Activated CD8-positive, alpha-beta T cell treated with anti-CD3 and anti-CD28 coated beads, Interleukin-2, amount 10 ng/mL, durations not matched to agents 7 days and 5 days (primary cell): ENCODE measurements at regions not wholly inside any gene's neighbourhood (a gene's known extent, or its start where the extent isn't known, plus 50 kb on each side); places are given as distances from the start of the nearest gene placed in this dataset.

Experiments
- ATAC-seq: fragments of 150-1000 bp; cut with Tn5 transposase; one replicate; pipeline ENCODE4 v1.10.0; 2021; ENCODE audit warnings: moderate library complexity
- CTCF ChIA-PET: fragments of 350-600 bp; sonication (Branson Sonifier 250); formaldehyde crosslinking; loops from one replicate; lab custom pipeline; 2021; ENCODE audit warnings: antibody characterized with exemption; lab: Charles Lee
- POLR2A ChIA-PET: fragments of 350-600 bp; sonication (Branson Sonifier 250); formaldehyde crosslinking; loops from one replicate; lab custom pipeline; 2021; ENCODE audit warnings: antibody characterized with exemption; lab: Charles Lee
- DNase-seq: peaks from one replicate; pipeline ENCODE4 v3.0.0-alpha.2; 2020
- H3K27ac Mint-ChIP-seq: one replicate; pipeline ENCODE4 v1.8.0; 2021; ENCODE audit warnings: mild to moderate bottlenecking, mixed read lengths
- H3K27me3 Mint-ChIP-seq: one replicate; pipeline ENCODE4 v1.8.0; 2021; ENCODE audit warnings: low read depth, mixed read lengths
- H3K36me3 Mint-ChIP-seq: one replicate; pipeline ENCODE4 v1.8.0; 2021; ENCODE audit warnings: low read depth, mixed read lengths
- H3K4me1 Mint-ChIP-seq: one replicate; pipeline ENCODE4 v1.8.0; 2021; ENCODE audit warnings: low read depth, mixed read lengths
- H3K4me3 Mint-ChIP-seq: one replicate; pipeline ENCODE4 v1.8.0; 2021; ENCODE audit warnings: mild to moderate bottlenecking, mixed read lengths
- H3K9me3 Mint-ChIP-seq: one replicate; pipeline ENCODE4 v1.8.0; 2022; ENCODE audit warnings: mixed read lengths; ENCODE audit not compliant: insufficient read depth

DNA sequence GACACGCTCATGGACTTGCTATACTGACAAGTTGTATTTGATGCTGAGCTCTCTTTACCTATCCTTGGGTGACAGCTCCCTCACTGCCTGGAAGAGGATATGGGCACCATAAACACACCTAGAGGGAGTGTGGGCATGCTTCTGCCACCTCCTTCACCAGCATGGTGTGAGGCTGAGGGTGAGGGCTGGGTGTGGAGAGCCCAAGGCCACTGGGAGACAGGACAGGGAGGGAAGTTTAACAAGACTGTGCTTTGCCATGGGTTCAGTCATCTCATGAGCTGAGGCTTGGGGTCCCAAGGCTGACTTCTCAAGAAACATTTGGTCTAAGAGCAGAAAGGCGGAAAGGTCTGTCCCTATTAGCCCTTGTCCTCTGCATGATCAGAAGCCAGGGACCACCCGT is 93.6 kb upstream of the ANKRD55 start:
- Mint-ChIP-seq H3K36me3 (no peaks in the 10 kb centered on the region), H3K4me3 (no peak overlapping the region), H3K9me3 (no peaks in the 10 kb centered on the region), H3K27ac (peak overlapping the region; percentile 63), H3K27me3 (no peaks in the 10 kb centered on the region), H3K4me1 (peaks cover 63% of the 10 kb centered on the region)
- no peak for DNase-seq
- ATAC-seq, result no peak
- ChIA-PET POLR2A (interaction anchor here (1.4 to 2.2 kb wide), 2 partner anchors 10 to 488 kb away, joined by 3 to 6 read pairs; no protein-coding TSS in a partner anchor), CTCF (interaction anchor here (0.9 to 2.3 kb wide), 5 partner anchors 11 to 56 kb away, joined by 3 to 10 read pairs (median 4); no protein-coding TSS in a partner anchor)

DNA sequence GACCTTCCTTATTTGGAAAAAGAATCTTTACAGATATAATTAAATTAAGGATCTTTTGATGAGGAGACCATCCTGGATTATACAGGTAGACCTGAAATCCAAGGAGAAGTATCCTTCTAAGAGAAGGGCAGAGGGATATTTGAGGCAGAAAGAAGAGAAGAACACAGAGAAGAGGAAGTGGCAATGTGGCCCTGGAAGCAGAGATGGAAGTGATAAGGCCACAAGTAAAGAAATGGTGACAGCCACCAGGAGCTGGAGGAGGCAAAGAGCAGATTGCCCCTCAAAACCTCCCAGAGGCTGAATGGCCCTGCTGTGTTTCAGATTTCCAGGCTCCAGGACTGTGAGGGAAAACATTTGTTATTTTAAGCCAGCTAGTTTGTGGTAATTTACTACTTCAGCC is 93.0 kb upstream of the ANKRD55 start:
- peak; percentile 26 for DNase-seq

DNA sequence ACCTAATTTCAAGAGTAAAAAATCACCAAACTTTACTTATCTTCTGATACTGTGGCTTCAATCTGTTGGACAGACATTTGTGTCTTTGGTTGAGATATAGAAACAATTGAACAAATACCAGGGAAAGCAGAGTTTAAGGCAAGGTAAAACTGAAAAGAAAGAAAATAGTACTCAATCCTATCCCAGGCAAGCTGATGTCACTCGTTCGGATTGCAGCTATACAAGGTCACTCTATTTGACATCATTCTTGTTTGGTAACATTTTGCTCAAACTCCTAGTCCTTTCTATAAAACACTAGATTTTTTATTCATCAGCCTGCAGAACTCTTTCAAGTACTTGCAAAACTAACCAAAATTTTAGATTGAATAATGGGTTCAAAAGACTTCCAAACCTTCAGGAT is 91.9 kb upstream of the ANKRD55 start:
- Mint-ChIP-seq H3K27me3 (no peaks in the 10 kb centered on the region), H3K4me1 (peaks cover 56% of the 10 kb centered on the region), H3K27ac (no peak overlapping the region), H3K36me3 (no peaks in the 10 kb centered on the region), H3K9me3 (no peaks in the 10 kb centered on the region), H3K4me3 (no peak overlapping the region)
- ChIA-PET CTCF (no interaction called here), POLR2A (no interaction called here)
- DNase-seq (no peak), ATAC-seq (no peak)

More for the DNA sequence above, 93.0 kb upstream of the ANKRD55 start:
- H3K9me3 Mint-ChIP-seq, result no peaks in the 10 kb centered on the region
- ATAC-seq, result no peak
- H3K4me1 Mint-ChIP-seq, result peaks cover 65% of the 10 kb centered on the region
- peak overlapping the region; percentile 61 for H3K27ac Mint-ChIP-seq
- CTCF ChIA-PET, result interaction anchor here (0.9 to 1.5 kb wide), 3 partner anchors 16 to 55 kb away, joined by 4 to 5 read pairs (median 4); no protein-coding TSS in a partner anchor
- no peak overlapping the region for H3K4me3 Mint-ChIP-seq
- H3K27me3 Mint-ChIP-seq, result no peaks in the 10 kb centered on the region
- POLR2A ChIA-PET, result interaction anchor here (1.4 to 2.2 kb wide), 2 partner anchors 10 to 489 kb away, joined by 3 to 6 read pairs; no protein-coding TSS in a partner anchor
- no peaks in the 10 kb centered on the region for H3K36me3 Mint-ChIP-seq

DNA sequence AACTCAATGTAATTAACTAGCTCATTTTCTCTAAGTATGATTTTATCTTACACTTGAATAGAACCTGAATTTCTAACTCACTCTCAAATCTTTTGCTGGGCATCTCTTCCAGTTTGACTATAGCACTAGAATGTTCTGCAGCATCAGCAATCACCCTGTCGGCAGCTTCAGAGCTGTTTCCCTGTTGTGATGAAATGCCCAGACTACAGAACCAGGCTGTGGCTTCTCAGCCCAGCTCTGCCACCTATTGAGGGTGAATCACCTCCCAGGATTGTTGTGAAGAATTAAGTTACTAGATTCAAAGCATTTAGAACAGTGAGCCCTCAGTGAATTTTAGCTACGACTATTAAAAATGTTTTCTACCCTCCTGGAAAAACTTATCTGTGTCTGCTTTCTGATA is 90.4 kb upstream of the ANKRD55 start:
- no peak overlapping the region for H3K4me3 Mint-ChIP-seq
- ATAC-seq (no peak), DNase-seq (no peak)
- no peaks in the 10 kb centered on the region for H3K27me3 Mint-ChIP-seq
- no peak overlapping the region for H3K27ac Mint-ChIP-seq
- H3K4me1 Mint-ChIP-seq, result peaks cover 44% of the 10 kb centered on the region
- H3K36me3 Mint-ChIP-seq, result no peaks in the 10 kb centered on the region
- no peaks in the 10 kb centered on the region for H3K9me3 Mint-ChIP-seq
- POLR2A ChIA-PET, result no interaction called here
- CTCF ChIA-PET, result interaction anchor here (1.2 kb wide), 2 partner anchors 51 to 53 kb away, joined by 4 to 5 read pairs; no protein-coding TSS in a partner anchor

DNA sequence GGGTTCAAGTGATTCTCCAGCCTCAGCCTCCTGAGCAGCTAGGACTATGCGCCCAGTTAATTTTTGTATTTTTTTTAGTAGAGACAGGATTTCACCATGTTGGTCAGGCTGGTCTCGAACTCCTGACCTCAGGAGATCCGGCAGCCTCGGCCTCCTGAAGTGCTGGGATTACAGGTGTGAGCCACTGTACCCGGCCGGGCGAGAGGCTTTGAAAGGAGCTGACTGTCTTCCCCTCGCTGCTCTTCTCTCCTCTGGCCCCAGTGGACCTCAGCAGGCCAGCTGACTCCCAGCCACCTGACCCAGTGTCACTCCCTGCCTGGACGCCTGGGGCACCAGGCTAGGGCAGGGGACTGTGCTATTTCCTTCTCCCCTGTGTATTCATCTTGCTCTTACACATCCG is 89.5 kb upstream of the ANKRD55 start:
- peaks cover 41% of the 10 kb centered on the region for H3K4me1 Mint-ChIP-seq
- ATAC-seq (no peak), DNase-seq (no peak)
- H3K4me3 Mint-ChIP-seq, result no peak overlapping the region
- no peaks in the 10 kb centered on the region for H3K9me3 Mint-ChIP-seq
- CTCF ChIA-PET, result interaction anchor here (0.6 kb wide), 1 partner anchor 107 kb away, joined by 3 read pairs; no protein-coding TSS in a partner anchor
- POLR2A ChIA-PET, result no interaction called here
- H3K27me3 Mint-ChIP-seq, result no peaks in the 10 kb centered on the region
- H3K27ac Mint-ChIP-seq, result no peak overlapping the region
- H3K36me3 Mint-ChIP-seq, result no peaks in the 10 kb centered on the region

DNA sequence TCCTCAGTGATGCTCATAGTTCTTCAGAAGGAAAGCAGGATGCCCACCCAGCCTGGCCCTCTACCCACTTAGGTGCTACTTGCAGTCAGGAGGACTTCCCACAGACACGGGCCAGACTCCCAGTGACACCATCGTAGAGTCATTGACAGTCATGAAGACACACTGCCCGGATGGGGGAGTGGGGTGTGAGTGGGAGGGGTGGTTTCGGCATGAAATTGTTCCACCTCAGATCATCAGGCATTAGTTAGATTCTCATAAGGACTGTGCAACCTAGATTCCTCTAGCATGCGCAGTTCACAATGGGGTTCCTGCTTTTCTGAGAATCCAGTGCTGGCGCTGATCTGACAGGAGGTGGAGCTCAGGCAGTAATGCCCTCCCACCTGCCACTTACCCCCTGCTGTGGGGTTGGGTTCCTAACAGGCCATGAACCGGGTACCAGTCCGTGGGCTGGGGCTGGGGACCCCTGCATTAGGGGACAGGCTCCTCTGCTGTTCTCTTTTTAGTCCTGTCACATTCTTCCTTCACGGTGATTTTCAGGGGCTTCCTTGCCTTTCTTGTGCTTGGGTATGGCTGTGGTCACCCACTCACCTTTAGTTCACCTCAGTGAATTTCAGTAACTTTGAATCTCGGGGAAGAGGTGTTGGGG is 88.2 kb upstream of the ANKRD55 start:
- CTCF ChIA-PET, result no interaction called here
- Mint-ChIP-seq H3K4me1 (peaks cover 35% of the 10 kb centered on the region), H3K36me3 (no peaks in the 10 kb centered on the region), H3K27ac (no peak overlapping the region), H3K4me3 (no peak overlapping the region), H3K9me3 (no peaks in the 10 kb centered on the region), H3K27me3 (no peaks in the 10 kb centered on the region)
- DNase-seq (no peak), ATAC-seq (no peak)
- POLR2A ChIA-PET, result no interaction called here

DNA sequence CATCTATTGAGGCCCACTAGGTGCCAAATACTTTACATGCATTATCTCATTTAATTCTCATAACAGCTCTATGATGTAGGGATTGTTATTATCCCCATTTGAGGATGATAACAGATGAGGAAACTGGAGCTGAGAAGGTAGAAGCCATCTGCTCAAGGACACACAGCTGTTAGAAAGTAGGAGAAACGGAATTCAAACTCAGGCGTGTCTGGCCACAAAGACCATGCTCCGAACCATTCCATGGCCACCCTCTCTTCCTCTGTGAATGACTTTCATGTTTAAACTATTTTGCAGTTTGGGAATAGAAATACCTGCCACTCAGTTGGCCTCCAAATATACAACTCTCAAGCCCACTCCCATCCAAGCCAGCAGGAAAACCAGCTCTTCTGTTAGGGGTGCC is 87.6 kb upstream of the ANKRD55 start:
- Mint-ChIP-seq H3K27me3 (no peaks in the 10 kb centered on the region), H3K36me3 (no peaks in the 10 kb centered on the region), H3K4me3 (no peak overlapping the region), H3K27ac (no peak overlapping the region), H3K4me1 (peaks cover 31% of the 10 kb centered on the region), H3K9me3 (no peaks in the 10 kb centered on the region)
- ChIA-PET POLR2A (no interaction called here), CTCF (no interaction called here)
- no peak for DNase-seq
- no peak for ATAC-seq

DNA sequence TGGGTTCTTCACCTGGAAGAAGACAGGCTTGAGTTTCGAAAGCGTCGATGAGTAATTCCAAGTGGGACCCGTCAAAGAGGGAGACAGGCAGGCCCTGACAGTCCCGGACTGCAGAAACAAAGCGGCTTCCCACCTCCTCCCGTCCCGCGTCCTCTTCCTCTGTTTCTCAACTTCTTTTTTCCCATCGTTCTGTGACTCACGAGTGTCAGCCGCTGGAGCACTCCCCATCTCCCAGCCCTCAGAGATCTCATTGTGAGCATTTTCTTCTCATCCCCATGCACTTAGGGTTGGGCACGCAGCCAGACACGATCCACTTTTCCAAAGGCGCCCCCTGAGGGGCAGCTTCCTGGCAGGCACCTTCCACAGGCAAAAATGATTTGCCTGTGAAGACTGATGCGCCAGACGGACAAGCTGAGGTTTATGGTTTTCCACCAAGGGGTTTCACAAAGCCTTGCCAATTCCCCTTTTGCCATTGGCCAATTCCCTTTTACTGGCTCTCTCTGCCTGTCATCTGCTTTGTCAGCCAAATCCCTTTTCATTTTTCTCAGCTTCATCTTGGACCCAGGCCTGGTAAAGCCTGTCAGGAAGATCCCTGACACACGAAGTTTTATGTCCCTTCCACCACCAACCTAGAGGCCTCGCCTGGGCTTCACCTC is 86.5 kb upstream of the ANKRD55 start:
- Mint-ChIP-seq H3K9me3 (no peaks in the 10 kb centered on the region), H3K4me1 (peaks cover 24% of the 10 kb centered on the region), H3K36me3 (no peaks in the 10 kb centered on the region), H3K27me3 (no peaks in the 10 kb centered on the region), H3K27ac (no peak overlapping the region), H3K4me3 (no peak overlapping the region)
- DNase-seq (no peak), ATAC-seq (no peak)
- ChIA-PET CTCF (no interaction called here), POLR2A (no interaction called here)

DNA sequence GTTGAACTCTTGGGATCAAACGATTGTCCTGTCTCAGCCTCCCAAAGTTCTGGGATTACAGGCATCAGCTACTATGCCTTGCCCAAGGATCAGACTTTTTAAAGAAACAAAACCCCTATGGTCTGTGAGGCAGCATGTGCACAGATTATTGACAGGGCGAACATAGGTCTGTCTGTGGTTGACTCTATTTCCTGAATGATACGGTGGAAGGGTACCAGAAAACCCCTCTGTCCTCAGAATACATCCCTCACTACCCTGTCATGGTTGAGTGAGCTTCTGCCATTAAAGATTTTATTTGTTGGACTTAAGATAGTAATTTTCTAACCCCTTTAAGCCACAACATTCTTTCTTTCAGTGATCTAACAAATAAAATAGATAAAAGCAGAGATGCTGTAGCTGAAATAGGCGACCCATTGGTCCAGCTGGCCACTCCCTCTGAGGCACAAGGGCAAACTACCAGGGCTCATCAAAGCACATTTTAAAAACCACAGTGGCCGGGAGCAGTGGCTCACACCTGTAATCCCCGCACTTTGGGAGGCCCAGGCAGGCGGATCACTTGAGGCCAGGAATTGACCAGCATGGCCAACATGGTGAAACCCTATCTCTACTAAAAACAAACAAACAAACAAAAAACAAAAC is 84.9 kb upstream of the ANKRD55 start:
- Mint-ChIP-seq H3K4me1 (peaks cover 24% of the 10 kb centered on the region), H3K36me3 (no peaks in the 10 kb centered on the region), H3K27me3 (no peaks in the 10 kb centered on the region), H3K4me3 (no peak overlapping the region), H3K9me3 (no peaks in the 10 kb centered on the region), H3K27ac (no peak overlapping the region)
- DNase-seq (no peak), ATAC-seq (no peak)
- ChIA-PET POLR2A (interaction anchor here (1.3 kb wide), 1 partner anchor 11 kb away, joined by 4 read pairs; no protein-coding TSS in a partner anchor), CTCF (interaction anchor here (0.7 kb wide), 1 partner anchor 23 kb away, joined by 3 read pairs; no protein-coding TSS in a partner anchor)

DNA sequence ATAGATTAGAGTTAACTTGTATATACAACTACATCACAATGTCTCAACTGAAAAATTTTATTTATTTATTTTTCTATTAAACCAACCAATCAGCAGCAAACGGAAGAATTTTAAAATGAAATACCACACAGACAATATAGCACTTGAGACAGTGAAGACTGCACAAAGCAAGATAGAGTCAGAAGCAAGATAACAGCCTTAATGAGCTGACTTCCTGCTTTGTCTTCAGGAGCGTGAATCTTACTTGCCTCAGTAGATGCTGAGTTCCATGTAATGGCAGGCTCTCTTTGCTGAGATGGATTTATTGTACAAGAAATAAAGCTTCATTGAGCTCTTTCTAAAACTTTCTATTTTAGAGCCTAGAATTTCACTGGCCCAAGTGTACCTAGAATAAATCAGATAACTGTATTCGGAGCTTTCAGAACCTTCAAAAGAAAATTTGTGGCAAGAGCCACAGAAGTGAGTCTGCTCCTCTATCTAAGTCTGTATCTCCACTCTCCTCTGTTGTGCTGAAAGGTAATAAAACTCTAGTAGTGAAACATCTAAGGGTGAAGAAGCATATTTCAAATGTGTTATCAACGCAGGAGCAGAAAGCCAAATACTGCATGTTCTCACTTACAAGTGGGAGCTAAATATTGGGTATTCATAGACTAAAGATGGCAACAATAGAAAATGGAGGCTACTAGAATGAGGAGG is 83.3 kb upstream of the ANKRD55 start:
- Mint-ChIP-seq H3K4me3 (no peak overlapping the region), H3K27ac (no peak overlapping the region), H3K4me1 (peaks cover 17% of the 10 kb centered on the region), H3K36me3 (no peaks in the 10 kb centered on the region), H3K27me3 (no peaks in the 10 kb centered on the region), H3K9me3 (no peaks in the 10 kb centered on the region)
- DNase-seq, result no peak
- no peak for ATAC-seq
- CTCF ChIA-PET, result interaction anchor here (1.2 to 2.8 kb wide), 3 partner anchors 11 to 46 kb away, joined by 3 to 10 read pairs (median 6); no protein-coding TSS in a partner anchor
- POLR2A ChIA-PET, result interaction anchor here (1.2 kb wide), 1 partner anchor 11 kb away, joined by 6 read pairs; no protein-coding TSS in a partner anchor

DNA sequence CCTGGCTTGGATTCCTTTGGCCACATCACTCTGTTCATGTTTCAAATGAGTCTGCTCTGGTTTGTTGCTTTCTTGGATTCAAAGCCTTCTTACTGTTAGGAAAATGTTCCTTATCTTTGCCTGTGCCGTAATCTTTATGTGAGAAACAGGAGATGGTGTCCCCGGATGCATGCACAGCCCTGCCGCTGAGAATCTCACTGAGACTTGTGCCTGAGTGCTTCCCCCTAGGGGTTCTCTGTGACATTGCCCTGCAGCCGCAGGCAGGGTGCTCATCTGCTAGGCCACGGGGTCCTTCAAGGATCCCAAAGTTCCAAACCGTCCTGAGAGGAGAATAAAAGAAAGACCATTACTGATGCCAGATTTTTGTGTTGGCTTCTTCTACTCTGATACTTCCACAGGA is 81.4 kb upstream of the ANKRD55 start:
- POLR2A ChIA-PET, result no interaction called here
- peaks cover 16% of the 10 kb centered on the region for H3K4me1 Mint-ChIP-seq
- DNase-seq, result no peak
- H3K4me3 Mint-ChIP-seq, result no peak overlapping the region
- no peaks in the 10 kb centered on the region for H3K9me3 Mint-ChIP-seq
- H3K27me3 Mint-ChIP-seq, result peaks cover 3% of the 10 kb centered on the region
- H3K27ac Mint-ChIP-seq, result no peak overlapping the region
- ATAC-seq, result no peak
- H3K36me3 Mint-ChIP-seq, result no peaks in the 10 kb centered on the region
- CTCF ChIA-PET, result interaction anchor here (2.8 kb wide), 1 partner anchor 13 kb away, joined by 10 read pairs; no protein-coding TSS in a partner anchor
